Natural killer cell (primary cell): ENCODE measurements at regions not wholly inside any gene's neighbourhood (a gene's known extent, or its start where the extent isn't known, plus 50 kb on each side); places are given as distances from the start of the nearest gene placed in this dataset.

Source experiments
- ATAC-seq, 3 donors: fragments of 150-1000 bp in 2 of 3; fragments of 200-7000 bp in 1 of 3; cut with Tn5 transposase; 1 replicate in 1 of 3; 2 replicates in 2 of 3; pipeline ENCODE4 v1.10.0; 2021; ENCODE audit warnings: mild to moderate bottlenecking in 2 of 3, moderate library complexity in 2 of 3
- DNase-seq, 2 donors: peaks; one replicate each; pipeline versions ENCODE4 v3.0.0 to v3.0.0-alpha.2; 2013 to 2021; ENCODE audit warnings: mixed read lengths in 1 of 2
- H3K27ac ChIP-seq: one replicate; pipeline ENCODE4 v1.5.1; 2013; ENCODE audit warnings: mild to moderate bottlenecking, low read length
- H3K27me3 ChIP-seq: one replicate; pipeline ENCODE4 v1.6.1; 2013; ENCODE audit warnings: low read length; ENCODE audit not compliant: control insufficient read depth, insufficient read depth
- H3K36me3 ChIP-seq: one replicate; pipeline ENCODE4 v1.6.1; 2013; ENCODE audit warnings: low read length; ENCODE audit not compliant: control insufficient read depth, insufficient read depth
- H3K4me1 ChIP-seq: one replicate; pipeline ENCODE4 v1.6.1; 2013; ENCODE audit warnings: low read length; ENCODE audit not compliant: control insufficient read depth, insufficient read depth
- H3K4me3 ChIP-seq: one replicate; pipeline ENCODE4 v1.5.1; 2013; ENCODE audit warnings: low read length
- H3K9me3 ChIP-seq: one replicate; pipeline ENCODE4 v1.6.1; 2013; ENCODE audit warnings: low read length; ENCODE audit not compliant: control insufficient read depth, insufficient read depth
- H3K27ac Mint-ChIP-seq, 2 donors: one replicate each; pipeline ENCODE4 v1.8.0; 2022; ENCODE audit warnings: mild to moderate bottlenecking in 2 of 2, mixed read lengths in 2 of 2, moderate library complexity in 1 of 2
- H3K27me3 Mint-ChIP-seq, 2 donors: one replicate each; pipeline ENCODE4 v1.8.0; 2022; ENCODE audit warnings: low read depth in 2 of 2, mixed read lengths in 2 of 2
- H3K36me3 Mint-ChIP-seq: one replicate; pipeline ENCODE4 v1.8.0; 2022; ENCODE audit warnings: mixed read lengths
- H3K4me1 Mint-ChIP-seq, 2 donors: one replicate each; pipeline ENCODE4 v1.8.0; 2022; ENCODE audit warnings: mixed read lengths in 2 of 2
- H3K4me3 Mint-ChIP-seq: one replicate; pipeline ENCODE4 v1.8.0; 2022; ENCODE audit warnings: mild to moderate bottlenecking, moderate library complexity, mixed read lengths
- H3K9me3 Mint-ChIP-seq, 2 donors: one replicate each; pipeline ENCODE4 v1.8.0; 2022; ENCODE audit warnings: mixed read lengths in 2 of 2
- WGBS: methylation state at CpG from one replicate; pipeline ENCODE4 v1.1.7; 2013; ENCODE audit warnings: missing lambda C conversion rate; ENCODE audit not compliant: insufficient coverage; 5-methylcytosine and 5-hydroxymethylcytosine counted together
- intact Hi-C: fragments of 100-400 bp; cut with micrococcal nuclease; formaldehyde crosslinking; loops from one replicate; pipeline ENCODE4 v1.14.2; 2022
- TF ChIP-seq, protein P1 (sequence below): fragments of 200-600 bp; IDR thresholded peaks from one replicate; pipeline ENCODE4 v1.8.0; 2022; ENCODE audit warnings: antibody characterized with exemption

GRCh38 chr2:198905881-198906612 lies 551.7 kb downstream of the SATB2 start:
- no peaks in the 10 kb centered on the region for H3K4me1 ChIP-seq
- no peaks in the 10 kb centered on the region for H3K36me3 Mint-ChIP-seq
- no peak overlapping the region for H3K4me3 ChIP-seq
- 63% methylated on average over 6 of the region's 7 CpGs for WGBS
- H3K27ac Mint-ChIP-seq = no peak overlapping the region
- H3K9me3 Mint-ChIP-seq = peaks cover 3 to 4% of the 10 kb centered on the region in 2 donors
- no peaks in the 10 kb centered on the region for H3K27me3 Mint-ChIP-seq
- no peak for DNase-seq
- intact Hi-C loops = no loop called here
- no peaks in the 10 kb centered on the region for H3K9me3 ChIP-seq
- no peak for ATAC-seq
- no peaks in the 10 kb centered on the region for H3K36me3 ChIP-seq
- H3K27ac ChIP-seq = no peak overlapping the region
- no peaks in the 10 kb centered on the region for H3K27me3 ChIP-seq
- TF ChIP-seq, protein P1, sequence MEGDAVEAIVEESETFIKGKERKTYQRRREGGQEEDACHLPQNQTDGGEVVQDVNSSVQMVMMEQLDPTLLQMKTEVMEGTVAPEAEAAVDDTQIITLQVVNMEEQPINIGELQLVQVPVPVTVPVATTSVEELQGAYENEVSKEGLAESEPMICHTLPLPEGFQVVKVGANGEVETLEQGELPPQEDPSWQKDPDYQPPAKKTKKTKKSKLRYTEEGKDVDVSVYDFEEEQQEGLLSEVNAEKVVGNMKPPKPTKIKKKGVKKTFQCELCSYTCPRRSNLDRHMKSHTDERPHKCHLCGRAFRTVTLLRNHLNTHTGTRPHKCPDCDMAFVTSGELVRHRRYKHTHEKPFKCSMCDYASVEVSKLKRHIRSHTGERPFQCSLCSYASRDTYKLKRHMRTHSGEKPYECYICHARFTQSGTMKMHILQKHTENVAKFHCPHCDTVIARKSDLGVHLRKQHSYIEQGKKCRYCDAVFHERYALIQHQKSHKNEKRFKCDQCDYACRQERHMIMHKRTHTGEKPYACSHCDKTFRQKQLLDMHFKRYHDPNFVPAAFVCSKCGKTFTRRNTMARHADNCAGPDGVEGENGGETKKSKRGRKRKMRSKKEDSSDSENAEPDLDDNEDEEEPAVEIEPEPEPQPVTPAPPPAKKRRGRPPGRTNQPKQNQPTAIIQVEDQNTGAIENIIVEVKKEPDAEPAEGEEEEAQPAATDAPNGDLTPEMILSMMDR = no peak
- H3K4me3 Mint-ChIP-seq = no peak overlapping the region
- no peaks in the 10 kb centered on the region for H3K4me1 Mint-ChIP-seq

GRCh38 chr2:198901894-198902293 lies 555.8 kb downstream of the SATB2 start:
- intact Hi-C loops = no loop called here
- H3K4me3 ChIP-seq = no peak overlapping the region
- TF ChIP-seq, protein P1 = no peak
- Mint-ChIP-seq H3K27me3 (no peaks in the 10 kb centered on the region), H3K4me3 (no peak overlapping the region), H3K27ac (no peak overlapping the region), H3K9me3 (peaks cover 9% of the 10 kb centered on the region in 2 donors), H3K36me3 (no peaks in the 10 kb centered on the region), H3K4me1 (no peaks in the 10 kb centered on the region)
- no peaks in the 10 kb centered on the region for H3K9me3 ChIP-seq
- ATAC-seq (no peak), DNase-seq (no peak)
- no peaks in the 10 kb centered on the region for H3K27me3 ChIP-seq
- no peak overlapping the region for H3K27ac ChIP-seq
- H3K36me3 ChIP-seq = no peaks in the 10 kb centered on the region
- H3K4me1 ChIP-seq = no peaks in the 10 kb centered on the region

DNA sequence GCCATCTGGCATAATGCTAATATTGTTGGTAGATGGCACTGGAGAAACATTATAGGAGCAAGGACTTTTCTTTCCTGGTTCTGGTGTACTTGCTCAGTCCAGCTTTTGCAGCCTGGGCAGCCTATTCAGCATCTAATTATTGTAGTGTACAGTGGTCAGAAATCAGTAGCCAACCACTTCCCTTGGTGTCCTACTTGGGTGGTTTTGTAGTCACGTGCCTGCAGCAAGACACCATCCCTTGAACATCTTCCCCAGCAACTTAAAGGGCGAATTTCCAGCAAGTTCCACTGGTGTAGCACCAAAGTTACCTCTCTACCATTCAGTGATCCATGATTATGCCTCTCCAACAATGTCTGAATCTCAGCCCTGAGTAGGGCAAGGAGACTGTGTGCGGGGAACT lies 557.6 kb downstream of the SATB2 start:
- H3K36me3 ChIP-seq = no peaks in the 10 kb centered on the region
- H3K27ac ChIP-seq = no peak overlapping the region
- H3K36me3 Mint-ChIP-seq = no peaks in the 10 kb centered on the region
- H3K27me3 Mint-ChIP-seq = no peaks in the 10 kb centered on the region
- intact Hi-C loops = no loop called here
- no peak overlapping the region for H3K4me3 ChIP-seq
- H3K27ac Mint-ChIP-seq = no peak overlapping the region
- DNase-seq (no peak), ATAC-seq (no peak)
- H3K4me1 ChIP-seq = no peaks in the 10 kb centered on the region
- no peaks in the 10 kb centered on the region for H3K27me3 ChIP-seq
- TF ChIP-seq, protein P1 = no peak
- H3K4me3 Mint-ChIP-seq = no peak overlapping the region
- H3K4me1 Mint-ChIP-seq = no peaks in the 10 kb centered on the region
- 69% methylated on average over 3 of the region's 3 CpGs for WGBS
- peaks cover 9% of the 10 kb centered on the region in 2 donors for H3K9me3 Mint-ChIP-seq
- no peaks in the 10 kb centered on the region for H3K9me3 ChIP-seq

- no peak overlapping the region for H3K27ac ChIP-seq
- TF ChIP-seq, protein P1 = no peak
- no peaks in the 10 kb centered on the region for H3K4me1 ChIP-seq
- H3K27ac Mint-ChIP-seq = no peak overlapping the region
- no peaks in the 10 kb centered on the region for H3K27me3 ChIP-seq
- H3K36me3 Mint-ChIP-seq = peaks cover 10% of the 10 kb centered on the region
- ATAC-seq = no peak
- H3K4me3 Mint-ChIP-seq = no peak overlapping the region
- H3K9me3 ChIP-seq = no peaks in the 10 kb centered on the region
- peaks cover 17 to 18% of the 10 kb centered on the region in 2 donors for H3K9me3 Mint-ChIP-seq
- H3K4me3 ChIP-seq = no peak overlapping the region
- DNase-seq = no peak
- no peaks in the 10 kb centered on the region for H3K27me3 Mint-ChIP-seq
- H3K4me1 Mint-ChIP-seq = no peaks in the 10 kb centered on the region
- H3K36me3 ChIP-seq = no peaks in the 10 kb centered on the region
- intact Hi-C loops = no loop called here
Observed at GRCh38 chr2:198890490-198890889, 567.2 kb downstream of the SATB2 start.
